HCT116 (cell line): ENCODE measurements at regions not wholly inside any gene's neighbourhood (a gene's known extent, or its start where the extent isn't known, plus 50 kb on each side); places are given as distances from the start of the nearest gene placed in this dataset.

Source experiments
- ATAC-seq: fragments of 200-7000 bp; cut with Tn5 transposase; 2 replicates; pipeline ENCODE4 v1.9.1; 2020; ENCODE audit warnings: mild to moderate bottlenecking, moderate library complexity
- BruUV-seq: library from RNA; stranded (reverse); fragments of 400-500 nt; replicated peaks from 2 replicates; lab custom pipeline; 2021; lab: Mats Ljungman, UMichigan
- CTCF ChIA-PET: fragments of 300-600 bp; sonication (Branson Sonifier 250); formaldehyde crosslinking; loops from one replicate; lab custom pipeline; 2021; ENCODE audit warnings: antibody characterized with exemption; lab: Charles Lee
- POLR2A ChIA-PET: fragments of 300-600, 350-600 bp; sonication (Branson Sonifier 250); formaldehyde crosslinking; loops from one replicate; lab custom pipeline; 2021; ENCODE audit warnings: antibody characterized with exemption; lab: Charles Lee
- RAD21 ChIA-PET, 2 experiments: fragments of 300-600 bp; sonication (Branson Sonifier 250); formaldehyde crosslinking; loops; one replicate each; lab custom pipeline; 2023; ENCODE audit warnings: low total read pairs in 2 of 2; ENCODE audit not compliant: uncharacterized antibody in 2 of 2, unreplicated experiment in 2 of 2, low non-redundant PET in 1 of 2; lab: Charles Lee
- DNase-seq: peaks from one replicate; pipeline ENCODE4 v3.0.0-alpha.2; 2010; ENCODE audit warnings: low read depth, low spot score
- H2AFZ ChIP-seq: fragments of 200-600 bp; shearing (Covaris generic), sonication (generic); 2 replicates; pipeline ENCODE4 v1.6.1; 2017; ENCODE audit warnings: low read depth, mixed run types, mixed read lengths, antibody characterized with exemption, low read length; ENCODE audit not compliant: poor library complexity, severe bottlenecking
- H3K27ac ChIP-seq: 2 replicates; pipeline ENCODE4 v1.5.1; 2012; ENCODE audit warnings: low read depth, low read length
- H3K27me3 ChIP-seq: fragments of 200-600 bp; sonication (generic); 2 replicates; pipeline ENCODE4 v1.6.1; 2016; ENCODE audit warnings: mixed run types, low read length, mixed read lengths; ENCODE audit not compliant: insufficient read depth
- H3K36me3 ChIP-seq, 2 experiments: fragments of 200-500 bp in 1 of 2; fragments of 200-600 bp in 1 of 2; sonication (Bioruptor generic) in 1 of 2; sonication (generic) in 1 of 2; 2 replicates each; pipeline versions ENCODE4 v1.5.1 to v1.6.1; 2014 to 2016; ENCODE audit warnings: low read length in 2 of 2, inconsistent platforms in 1 of 2, mixed read lengths in 1 of 2, mixed run types in 1 of 2; ENCODE audit not compliant: insufficient read depth in 2 of 2, control insufficient read depth in 1 of 2
- H3K4me1 ChIP-seq, 2 experiments: fragments of 200-600 bp in 1 of 2; sonication (generic) in 1 of 2; 2 replicates each; pipeline versions ENCODE4 v1.5.1 to v1.6.1; 2012 to 2017; ENCODE audit warnings: low read length in 2 of 2, inconsistent platforms in 1 of 2, mild to moderate bottlenecking in 1 of 2, mixed read lengths in 1 of 2, mixed run types in 1 of 2, moderate library complexity in 1 of 2; ENCODE audit not compliant: insufficient read depth in 2 of 2, control insufficient read depth in 1 of 2
- H3K4me2 ChIP-seq: fragments of 200-600 bp; sonication (generic); 2 replicates; pipeline ENCODE4 v1.6.1; 2017; ENCODE audit warnings: mixed run types, low read length, mixed read lengths
- H3K4me3 ChIP-seq, 2 experiments: fragments of 200-600 bp in 1 of 2; sonication (generic) in 1 of 2; replicated peaks in 1 of 2; 2 replicates each; pipeline ENCODE4 v1.5.1; 2011 to 2016; ENCODE audit warnings: low read length in 2 of 2, control low read depth in 1 of 2, low read depth in 1 of 2, mild to moderate bottlenecking in 1 of 2, mixed read lengths in 1 of 2, mixed run types in 1 of 2
- H3K79me2 ChIP-seq: fragments of 200-600 bp; sonication (generic); 2 replicates; pipeline ENCODE4 v1.6.1; 2017; ENCODE audit warnings: mild to moderate bottlenecking, mixed run types, low read length, moderate library complexity, mixed read lengths; ENCODE audit not compliant: insufficient read depth
- H3K9ac ChIP-seq: fragments of 200-600 bp; sonication (generic); 2 replicates; pipeline ENCODE4 v1.6.1; 2016; ENCODE audit warnings: low read length, mixed read lengths
- H3K9me2 ChIP-seq: fragments of 200-600 bp; sonication (generic), shearing (Covaris generic); 2 replicates; pipeline ENCODE4 v1.6.1; 2017; ENCODE audit warnings: mixed run types, mild to moderate bottlenecking, moderate library complexity; ENCODE audit not compliant: insufficient read depth
- H3K9me3 ChIP-seq, 2 experiments: fragments of 200-500 bp in 1 of 2; fragments of 200-600 bp in 1 of 2; sonication (Bioruptor generic) in 1 of 2; sonication (generic) in 1 of 2; 2 replicates each; pipeline ENCODE4 v1.6.1; 2014 to 2017; ENCODE audit warnings: low read length in 2 of 2, mixed read lengths in 2 of 2, inconsistent platforms in 1 of 2, low read depth in 1 of 2, mild to moderate bottlenecking in 1 of 2, mixed run types in 1 of 2, moderate library complexity in 1 of 2; ENCODE audit not compliant: control insufficient read depth in 1 of 2, insufficient read depth in 1 of 2
- H4K20me1 ChIP-seq: fragments of 200-600 bp; sonication (generic), shearing (Covaris generic); 2 replicates; pipeline ENCODE4 v1.6.1; 2017; ENCODE audit warnings: mixed run types, mild to moderate bottlenecking, moderate library complexity; ENCODE audit not compliant: insufficient read depth
- ATF3 ChIP-seq: IDR thresholded peaks from 2 replicates; pipeline ENCODE4 v1.6.1; 2012
- CEBPB ChIP-seq: IDR thresholded peaks from 2 replicates; pipeline ENCODE4 v1.6.1; 2012; ENCODE audit warnings: low read depth
- CTCF ChIP-seq, 3 experiments: fragments of 200-600 bp in 1 of 3; sonication (generic) in 1 of 3; IDR thresholded peaks in 2 of 3; conservative IDR thresholded peaks in 1 of 3; 2 replicates each; pipeline ENCODE4 v1.5.1; 2012 to 2017; ENCODE audit warnings: low read depth in 2 of 3, low read length in 2 of 3, antibody characterized with exemption in 1 of 3, borderline replicate concordance in 1 of 3, control low read depth in 1 of 3, mild to moderate bottlenecking in 1 of 3, mixed read lengths in 1 of 3, mixed run types in 1 of 3, moderate library complexity in 1 of 3; ENCODE audit not compliant: insufficient read depth in 1 of 3
- FOSL1 ChIP-seq: IDR thresholded peaks from 2 replicates; pipeline ENCODE4 v1.6.1; 2012; ENCODE audit warnings: low read depth
- JUND ChIP-seq: IDR thresholded peaks from 2 replicates; pipeline ENCODE4 v1.6.1; 2012
- POLR2A ChIP-seq: IDR thresholded peaks from 2 replicates; pipeline ENCODE4 v1.7.0; 2011; ENCODE audit warnings: borderline replicate concordance; ENCODE audit not compliant: insufficient read depth, insufficient read length; ENCODE audit errors: extremely low read depth
- POLR2AphosphoS5 ChIP-seq: IDR thresholded peaks from 2 replicates; pipeline ENCODE4 v1.6.1; 2011; ENCODE audit warnings: mild to moderate bottlenecking, low read depth, low read length, moderate library complexity
- RAD21 ChIP-seq: IDR thresholded peaks from 2 replicates; pipeline ENCODE4 v1.6.1; 2012; ENCODE audit warnings: low read depth, mild to moderate bottlenecking
- REST ChIP-seq: IDR thresholded peaks from 2 replicates; pipeline ENCODE4 v1.6.1; 2012; ENCODE audit warnings: low read depth
- TCF7L2 ChIP-seq: IDR thresholded peaks from 2 replicates; pipeline ENCODE4 v1.7.0; 2011; ENCODE audit warnings: borderline replicate concordance, inconsistent platforms; ENCODE audit not compliant: insufficient read depth, insufficient read length; ENCODE audit errors: extremely low read depth
- YY1 ChIP-seq: IDR thresholded peaks from 2 replicates; pipeline ENCODE4 v1.6.1; 2011; ENCODE audit warnings: low read length, low read depth, moderate library complexity, mild to moderate bottlenecking; ENCODE audit not compliant: insufficient replicate concordance; ENCODE audit errors: extremely low read depth
- ZFX ChIP-seq: fragments of 450-650 bp; IDR thresholded peaks from 2 replicates; pipeline ENCODE4 v1.6.1; 2017
- ZNF274 ChIP-seq: fragments of 200-500 bp; sonication (Bioruptor generic); IDR thresholded peaks from 2 replicates; pipeline ENCODE4 v1.6.1; 2014; ENCODE audit warnings: mild to moderate bottlenecking, low read depth, low read length, inconsistent platforms
- intact Hi-C: fragments of 100-400 bp; cut with micrococcal nuclease; formaldehyde crosslinking; loops from 2 replicates; pipeline ENCODE4 v1.10.0; 2022
- TF ChIP-seq, protein P1 (sequence below): IDR thresholded peaks from 2 replicates; pipeline ENCODE4 v1.6.1; 2012

- H3K4me2 ChIP-seq: no peak overlapping the region
- H3K4me3 ChIP-seq: no peak overlapping the region
- H3K79me2 ChIP-seq: no peaks in the 10 kb centered on the region
- H4K20me1 ChIP-seq: no peaks in the 10 kb centered on the region
- ATAC-seq (no peak), DNase-seq (no peak)
- H3K27me3 ChIP-seq: no peaks in the 10 kb centered on the region
- H3K4me1 ChIP-seq: no peaks in the 10 kb centered on the region
- BruUV-seq: no TSS peak
- POLR2A ChIA-PET: no interaction called here
- no peak overlapping the region for H3K9ac ChIP-seq
- TF ChIP-seq POLR2AphosphoS5 (no peak), FOSL1 (no peak), CEBPB (no peak), ZNF274 (no peak), CTCF (IDR thresholded peaks at IDR 0.05 in 2 of 3, conservative IDR thresholded peaks at IDR 0.05 in 1 of 3; ENCODE audit: borderline replicate concordance in 1 of 3, insufficient read depth in 1 of 3, low read depth in 2 of 3, low read length in 2 of 3) (no peak), ZFX (no peak), ATF3 (no peak), TCF7L2 (no peak), POLR2A (no peak), RAD21 (no peak), JUND (no peak), REST (no peak), YY1 (no peak)
- TF ChIP-seq, protein P1, sequence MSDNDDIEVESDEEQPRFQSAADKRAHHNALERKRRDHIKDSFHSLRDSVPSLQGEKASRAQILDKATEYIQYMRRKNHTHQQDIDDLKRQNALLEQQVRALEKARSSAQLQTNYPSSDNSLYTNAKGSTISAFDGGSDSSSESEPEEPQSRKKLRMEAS: no peak
- intact Hi-C loops: no loop called here
- no peak overlapping the region for H2AFZ ChIP-seq
- H3K9me2 ChIP-seq: no peaks in the 10 kb centered on the region
- no peaks in the 10 kb centered on the region for H3K36me3 ChIP-seq
- H3K9me3 ChIP-seq: peaks cover 3 to 7% of the 10 kb centered on the region in 2 experiments; a peak in 2 of 4 replicates
- RAD21 ChIA-PET: no interaction called here
- CTCF ChIA-PET: no interaction called here
- H3K27ac ChIP-seq: no peak overlapping the region
Measured at GRCh38 chr4:60313611-60314178, 886.4 kb upstream of the ADGRL3 start.
